Fibroblast of mammary gland (primary cell): ENCODE measurements at regions not wholly inside any gene's neighbourhood (a gene's known extent, or its start where the extent isn't known, plus 50 kb on each side); places are given as distances from the start of the nearest gene placed in this dataset.
"Not testable (repeated sequence)": the region's sequence is repeated elsewhere in the genome, so short reads cannot be mapped to it uniquely, and the experiment has no call there.

ENCODE experiments used
- DNase-seq: peaks from one replicate; pipeline ENCODE4 v3.0.0-alpha.2; 2010; ENCODE audit warnings: low read depth
- H3K4me3 ChIP-seq: 2 replicates; pipeline ENCODE4 v1.5.1; 2011; ENCODE audit warnings: low read depth, mild to moderate bottlenecking, low read length, moderate library complexity; ENCODE audit not compliant: control insufficient read depth
- CTCF ChIP-seq: conservative IDR thresholded peaks from 2 replicates; pipeline ENCODE4 v1.5.1; 2011; ENCODE audit warnings: low read depth, low read length, inconsistent platforms; ENCODE audit not compliant: control insufficient read depth, insufficient read depth

GRCh38 chr1:59204001-59204400 is 92.9 kb upstream of the FGGY start:
- DNase-seq: no peak
- TF ChIP-seq CTCF: no peak
- no peak overlapping the region for H3K4me3 ChIP-seq

- H3K4me3 ChIP-seq, DNase-seq: not testable (repeated sequence)
These were observed 90.3 kb upstream of the FGGY start for GRCh38 chr1:59206616-59207015.

- not testable (repeated sequence) for DNase-seq, H3K4me3 ChIP-seq
These were observed 86.5 kb upstream of the FGGY start for GRCh38 chr1:59210430-59210829.

GRCh38 chr1:59212706-59213105 is 84.2 kb upstream of the FGGY start:
- H3K4me3 ChIP-seq: no peak overlapping the region
- TF ChIP-seq CTCF: no peak
- DNase-seq: no peak

- no peak for DNase-seq
These were observed 82.4 kb upstream of the FGGY start for GRCh38 chr1:59214248-59215208.

GRCh38 chr1:59215766-59216291 is 81.1 kb upstream of the FGGY start:
- TF ChIP-seq CTCF: no peak
- DNase-seq: no peak
- H3K4me3 ChIP-seq: no peak overlapping the region

More at GRCh38 chr1:59214248-59215208, 82.4 kb upstream of the FGGY start:
- TF ChIP-seq CTCF: no peak
- no peak overlapping the region for H3K4me3 ChIP-seq

- DNase-seq, H3K4me3 ChIP-seq: not testable (repeated sequence)
These were observed 79.5 kb upstream of the FGGY start for GRCh38 chr1:59217439-59217838.

GRCh38 chr1:59218521-59219236 is 78.2 kb upstream of the FGGY start:
- no peak for TF ChIP-seq CTCF
- H3K4me3 ChIP-seq: no peak overlapping the region
- DNase-seq: peak; percentile 35
